Prostate gland (tissue), 2 donors: ENCODE measurements at regions not wholly inside any gene's neighbourhood (a gene's known extent, or its start where the extent isn't known, plus 50 kb on each side); places are given as distances from the start of the nearest gene placed in this dataset.

Experiments used
- POLR2A ChIP-seq: fragments of 450-650 bp; IDR thresholded peaks from one replicate; pipeline ENCODE4 v1.6.1; 2016; ENCODE audit warnings: antibody characterized with exemption, mild to moderate bottlenecking
- TF ChIP-seq, protein P1 (sequence below), 4 experiments: fragments of 200-600 bp in 2 of 4; fragments of 450-650 bp in 2 of 4; sonication (generic) in 2 of 4; IDR thresholded peaks; 1 replicate in 3 of 4; 2 replicates in 1 of 4; pipeline ENCODE4 v1.5.1; 2016 to 2019; ENCODE audit warnings: antibody characterized with exemption in 4 of 4, mild to moderate bottlenecking in 2 of 4, moderate library complexity in 2 of 4

DNA sequence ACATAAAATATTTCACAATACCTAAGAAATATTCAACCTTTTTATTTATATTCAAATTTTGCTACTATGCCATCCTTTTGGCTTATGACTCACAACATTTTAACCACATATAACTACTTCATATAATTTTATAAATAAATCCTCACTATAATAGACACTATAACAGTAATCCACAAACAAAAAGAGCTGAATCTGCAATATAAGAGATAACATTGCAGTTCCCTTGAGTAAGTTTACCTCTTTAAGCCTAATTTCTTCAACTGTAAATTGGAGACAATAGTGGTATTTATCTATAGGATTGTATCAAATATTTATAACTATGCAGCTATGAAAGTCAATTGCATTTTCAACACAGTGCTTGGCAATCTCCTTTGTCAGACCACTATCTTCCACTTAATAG lies 1084.5 kb downstream of the NR2F1-AS1 start:
- no peak for TF ChIP-seq POLR2A
- TF ChIP-seq, protein P1, sequence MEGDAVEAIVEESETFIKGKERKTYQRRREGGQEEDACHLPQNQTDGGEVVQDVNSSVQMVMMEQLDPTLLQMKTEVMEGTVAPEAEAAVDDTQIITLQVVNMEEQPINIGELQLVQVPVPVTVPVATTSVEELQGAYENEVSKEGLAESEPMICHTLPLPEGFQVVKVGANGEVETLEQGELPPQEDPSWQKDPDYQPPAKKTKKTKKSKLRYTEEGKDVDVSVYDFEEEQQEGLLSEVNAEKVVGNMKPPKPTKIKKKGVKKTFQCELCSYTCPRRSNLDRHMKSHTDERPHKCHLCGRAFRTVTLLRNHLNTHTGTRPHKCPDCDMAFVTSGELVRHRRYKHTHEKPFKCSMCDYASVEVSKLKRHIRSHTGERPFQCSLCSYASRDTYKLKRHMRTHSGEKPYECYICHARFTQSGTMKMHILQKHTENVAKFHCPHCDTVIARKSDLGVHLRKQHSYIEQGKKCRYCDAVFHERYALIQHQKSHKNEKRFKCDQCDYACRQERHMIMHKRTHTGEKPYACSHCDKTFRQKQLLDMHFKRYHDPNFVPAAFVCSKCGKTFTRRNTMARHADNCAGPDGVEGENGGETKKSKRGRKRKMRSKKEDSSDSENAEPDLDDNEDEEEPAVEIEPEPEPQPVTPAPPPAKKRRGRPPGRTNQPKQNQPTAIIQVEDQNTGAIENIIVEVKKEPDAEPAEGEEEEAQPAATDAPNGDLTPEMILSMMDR (IDR thresholded peaks at IDR 0.05) = no peak
